CD4-positive, alpha-beta T cell (primary cell): ENCODE measurements at regions not wholly inside any gene's neighbourhood (a gene's known extent, or its start where the extent isn't known, plus 50 kb on each side); places are given as distances from the start of the nearest gene placed in this dataset.

ENCODE experiments used
- ATAC-seq: fragments of 200-7000 bp; cut with Tn5 transposase; one replicate; pipeline ENCODE4 v1.10.0; 2022; ENCODE audit warnings: mild to moderate bottlenecking; ENCODE audit not compliant: poor library complexity
- CTCF ChIA-PET: fragments of 350-600 bp; sonication (Branson Sonifier 250); formaldehyde crosslinking; loops from one replicate; lab custom pipeline; 2021; ENCODE audit warnings: antibody characterized with exemption, inconsistent platforms; lab: Charles Lee
- POLR2A ChIA-PET: fragments of 350-600 bp; sonication (Branson Sonifier 250); formaldehyde crosslinking; loops from one replicate; lab custom pipeline; 2021; ENCODE audit warnings: antibody characterized with exemption, inconsistent platforms; lab: Charles Lee
- DNase-seq, 14 experiments: peaks; one replicate each; pipeline ENCODE4 v3.0.0-alpha.2; 2013 to 2020; ENCODE audit warnings: mixed read lengths in 2 of 14
- H3K27ac ChIP-seq, 2 donors: one replicate each; pipeline versions ENCODE4 v1.5.1 to v1.7.0; 2013; ENCODE audit warnings: low read length in 2 of 2, low read depth in 1 of 2, mild to moderate bottlenecking in 1 of 2
- H3K27me3 ChIP-seq, 2 experiments: 1 replicate in 1 of 2; 2 replicates in 1 of 2; pipeline versions ENCODE4 v1.6.1 to v1.7.0; 2013; ENCODE audit warnings: low read length in 2 of 2, control low read depth in 1 of 2, mild to moderate bottlenecking in 1 of 2, moderate library complexity in 1 of 2; ENCODE audit not compliant: insufficient read depth in 2 of 2, control insufficient read depth in 1 of 2
- H3K36me3 ChIP-seq: one replicate; pipeline ENCODE4 v1.6.1; 2013; ENCODE audit warnings: low read length, control low read depth; ENCODE audit not compliant: insufficient read depth
- H3K4me1 ChIP-seq: one replicate; pipeline ENCODE4 v1.6.1; 2013; ENCODE audit warnings: low read length, control low read depth; ENCODE audit not compliant: insufficient read depth
- H3K4me3 ChIP-seq: one replicate; pipeline ENCODE4 v1.5.1; 2013; ENCODE audit warnings: mild to moderate bottlenecking, low read length, moderate library complexity
- H3K9me3 ChIP-seq, 2 experiments: 1 replicate in 1 of 2; 2 replicates in 1 of 2; pipeline versions ENCODE4 v1.6.1 to v1.7.0; 2013; ENCODE audit warnings: low read length in 2 of 2, mild to moderate bottlenecking in 2 of 2, control low read depth in 1 of 2, moderate library complexity in 1 of 2; ENCODE audit not compliant: control insufficient read depth in 1 of 2, insufficient read depth in 1 of 2
- H3K27ac Mint-ChIP-seq: one replicate; pipeline ENCODE4 v1.8.0; 2020; ENCODE audit warnings: mixed read lengths
- H3K27me3 Mint-ChIP-seq: one replicate; pipeline ENCODE4 v1.8.0; 2021; ENCODE audit warnings: mixed read lengths
- H3K36me3 Mint-ChIP-seq: one replicate; pipeline ENCODE4 v1.8.0; 2021; ENCODE audit warnings: low read depth, mixed read lengths
- H3K4me1 Mint-ChIP-seq: one replicate; pipeline ENCODE4 v1.8.0; 2021; ENCODE audit warnings: low read depth, mixed read lengths
- H3K4me3 Mint-ChIP-seq: one replicate; pipeline ENCODE4 v1.8.0; 2020; ENCODE audit warnings: mild to moderate bottlenecking, mixed read lengths
- H3K9me3 Mint-ChIP-seq: one replicate; pipeline ENCODE4 v1.8.0; 2020; ENCODE audit warnings: mixed read lengths
- CTCF ChIP-seq: fragments of 200-600 bp; IDR thresholded peaks from one replicate; pipeline ENCODE4 v1.8.0; 2022; ENCODE audit warnings: antibody characterized with exemption, mild to moderate bottlenecking
- intact Hi-C, 2 experiments: fragments of 100-400 bp; cut with DNase I in 1 of 2; cut with micrococcal nuclease in 1 of 2; formaldehyde crosslinking; loops; one replicate each; pipeline versions ENCODE4 v1.15.1 to v1.9.0; 2023 to 2025; cut with DNase I, micrococcal nuclease

GRCh38 chr19:31804668-31805067, 455.4 kb upstream of the TSHZ3 start:
- no peaks in the 10 kb centered on the region for H3K4me1 Mint-ChIP-seq
- no peak overlapping the region for H3K4me3 Mint-ChIP-seq
- no peaks in the 10 kb centered on the region for H3K36me3 Mint-ChIP-seq
- H3K4me1 ChIP-seq, result no peaks in the 10 kb centered on the region
- POLR2A ChIA-PET, result no interaction called here
- CTCF ChIA-PET, result interaction anchor here (0.8 kb wide), 1 partner anchor 13 kb away, joined by 3 read pairs; no protein-coding TSS in a partner anchor
- TF ChIP-seq CTCF, result no peak
- intact Hi-C loops, result no loop called here
- H3K9me3 Mint-ChIP-seq, result no peaks in the 10 kb centered on the region
- peaks cover 0 to 4% of the 10 kb centered on the region in 2 experiments for H3K9me3 ChIP-seq
- no peaks in the 10 kb centered on the region for H3K36me3 ChIP-seq
- peaks cover 0 to 3% of the 10 kb centered on the region in 2 experiments for H3K27me3 ChIP-seq
- no peak overlapping the region for H3K27ac ChIP-seq
- no peak for DNase-seq
- no peak overlapping the region for H3K27ac Mint-ChIP-seq
- no peak for ATAC-seq
- no peaks in the 10 kb centered on the region for H3K27me3 Mint-ChIP-seq
- no peak overlapping the region for H3K4me3 ChIP-seq

- intact Hi-C loops, result no loop called here
- Mint-ChIP-seq H3K27me3 (no peaks in the 10 kb centered on the region), H3K4me3 (no peak overlapping the region), H3K4me1 (no peaks in the 10 kb centered on the region), H3K36me3 (no peaks in the 10 kb centered on the region), H3K27ac (no peak overlapping the region), H3K9me3 (no peaks in the 10 kb centered on the region)
- no peaks in the 10 kb centered on the region for H3K36me3 ChIP-seq
- ChIA-PET CTCF (no interaction called here), POLR2A (no interaction called here)
- H3K27me3 ChIP-seq, result no peaks in the 10 kb centered on the region
- ATAC-seq (no peak), DNase-seq (no peak)
- no peaks in the 10 kb centered on the region for H3K9me3 ChIP-seq
- H3K4me1 ChIP-seq, result no peaks in the 10 kb centered on the region
- no peak overlapping the region for H3K4me3 ChIP-seq
- no peak for TF ChIP-seq CTCF
- no peak overlapping the region for H3K27ac ChIP-seq
These were observed 461.4 kb upstream of the TSHZ3 start for GRCh38 chr19:31810536-31811109.

GRCh38 chr19:31817971-31818797, 468.9 kb upstream of the TSHZ3 start:
- H3K4me1 Mint-ChIP-seq, result no peaks in the 10 kb centered on the region
- DNase-seq (no peak), ATAC-seq (no peak)
- H3K9me3 Mint-ChIP-seq, result no peaks in the 10 kb centered on the region
- ChIA-PET POLR2A (no interaction called here), CTCF (no interaction called here)
- intact Hi-C loops, result no loop called here
- no peak for TF ChIP-seq CTCF
- Histone ChIP-seq H3K36me3 (no peaks in the 10 kb centered on the region), H3K27me3 (no peaks in the 10 kb centered on the region), H3K4me1 (no peaks in the 10 kb centered on the region), H3K9me3 (no peaks in the 10 kb centered on the region), H3K4me3 (no peak overlapping the region), H3K27ac (no peak overlapping the region)
- H3K27ac Mint-ChIP-seq, result no peak overlapping the region
- H3K4me3 Mint-ChIP-seq, result no peak overlapping the region
- no peaks in the 10 kb centered on the region for H3K36me3 Mint-ChIP-seq
- no peaks in the 10 kb centered on the region for H3K27me3 Mint-ChIP-seq
